ENCODE measurements at regions not wholly inside any gene's neighbourhood (a gene's known extent, or its start where the extent isn't known, plus 50 kb on each side); places are given as distances from the start of the nearest gene placed in this dataset.

GRCh38 chrX:137286423-137286822 lies 252.6 kb upstream of the GPR101 start:
- ATAC-seq (ENCODE audit: low FRiP score), result no peak
- DNase-seq (ENCODE audit: low spot score), result no peak
- TF ChIP-seq CTCF (IDR thresholded peaks at IDR 0.05), result no peak

- DNase-seq (ENCODE audit: low spot score), result no peak
- no peak for TF ChIP-seq CTCF (IDR thresholded peaks at IDR 0.05)
- no peak for ATAC-seq (ENCODE audit: low FRiP score)
These were observed 245.0 kb upstream of the GPR101 start for GRCh38 chrX:137278825-137279224.

- ATAC-seq (ENCODE audit: low FRiP score) (no peak), DNase-seq (ENCODE audit: low spot score) (no peak)
- TF ChIP-seq CTCF (IDR thresholded peaks at IDR 0.05), result no peak
These were observed 229.6 kb upstream of the GPR101 start for GRCh38 chrX:137263374-137263773.

- TF ChIP-seq CTCF (IDR thresholded peaks at IDR 0.05), result no peak
- ATAC-seq (ENCODE audit: low FRiP score) (no peak), DNase-seq (ENCODE audit: low spot score) (no peak)
These were observed 211.4 kb upstream of the GPR101 start for GRCh38 chrX:137245183-137245582.

GRCh38 chrX:137236837-137237236 lies 203.0 kb upstream of the GPR101 start:
- no peak for TF ChIP-seq CTCF (IDR thresholded peaks at IDR 0.05)
- no peak for DNase-seq (ENCODE audit: low spot score)
- no peak for ATAC-seq (ENCODE audit: low FRiP score)

GRCh38 chrX:137234651-137235402 lies 201.0 kb upstream of the GPR101 start:
- no peak for TF ChIP-seq CTCF (IDR thresholded peaks at IDR 0.05)
- no peak for ATAC-seq (ENCODE audit: low FRiP score)
- no peak for DNase-seq (ENCODE audit: low spot score)

GRCh38 chrX:137233478-137233877 lies 199.7 kb upstream of the GPR101 start:
- no peak for TF ChIP-seq CTCF (IDR thresholded peaks at IDR 0.05)
- no peak for DNase-seq (ENCODE audit: low spot score)
- ATAC-seq (ENCODE audit: low FRiP score), result no peak

Measured in omental fat pad (tissue), 3 donors.